Nephron (organoid): ENCODE measurements at regions not wholly inside any gene's neighbourhood (a gene's known extent, or its start where the extent isn't known, plus 50 kb on each side); places are given as distances from the start of the nearest gene placed in this dataset.

Source experiments
- H3K27ac Mint-ChIP-seq, 3 experiments: 2 replicates each; pipeline ENCODE4 v1.8.0; 2020; ENCODE audit warnings: mixed read lengths in 3 of 3, mild to moderate bottlenecking in 2 of 3, moderate library complexity in 1 of 3
- H3K27me3 Mint-ChIP-seq: 2 replicates; pipeline ENCODE4 v1.8.0; 2021; ENCODE audit warnings: low read depth, mild to moderate bottlenecking, moderate library complexity, mixed read lengths
- H3K36me3 Mint-ChIP-seq: 2 replicates; pipeline ENCODE4 v1.8.0; 2020; ENCODE audit warnings: low read depth, mixed read lengths
- H3K4me1 Mint-ChIP-seq: 2 replicates; pipeline ENCODE4 v1.8.0; 2020; ENCODE audit warnings: mixed read lengths
- H3K4me3 Mint-ChIP-seq, 3 experiments: 2 replicates each; pipeline ENCODE4 v1.8.0; 2020; ENCODE audit warnings: mild to moderate bottlenecking in 3 of 3, mixed read lengths in 3 of 3, moderate library complexity in 2 of 3
- H3K9me3 Mint-ChIP-seq: 2 replicates; pipeline ENCODE4 v1.8.0; 2020; ENCODE audit warnings: mixed read lengths
- CTCF ChIP-seq, 3 experiments: fragments of 200-600 bp; sonication (generic); IDR thresholded peaks; one replicate each; pipeline ENCODE4 v1.5.0; 2021; ENCODE audit warnings: antibody characterized with exemption in 3 of 3; ENCODE audit not compliant: unreplicated experiment in 3 of 3

GRCh38 chr4:74625981-74626380 is 168.3 kb downstream of the BTC start:
- H3K4me1 Mint-ChIP-seq, result no peaks in the 10 kb centered on the region
- H3K9me3 Mint-ChIP-seq, result no peaks in the 10 kb centered on the region
- no peak for TF ChIP-seq CTCF (IDR thresholded peaks at IDR 0.05; ENCODE audit: unreplicated experiment in 3 of 3)
- H3K36me3 Mint-ChIP-seq, result no peaks in the 10 kb centered on the region
- H3K4me3 Mint-ChIP-seq, result no peak overlapping the region
- no peak overlapping the region for H3K27ac Mint-ChIP-seq
- no peaks in the 10 kb centered on the region for H3K27me3 Mint-ChIP-seq

- Mint-ChIP-seq H3K4me1 (no peaks in the 10 kb centered on the region), H3K27me3 (no peaks in the 10 kb centered on the region), H3K36me3 (no peaks in the 10 kb centered on the region), H3K27ac (no peak overlapping the region), H3K9me3 (no peaks in the 10 kb centered on the region), H3K4me3 (no peak overlapping the region)
- TF ChIP-seq CTCF (IDR thresholded peaks at IDR 0.05; ENCODE audit: unreplicated experiment in 3 of 3), result no peak
Measured at GRCh38 chr4:74627093-74627492, 167.2 kb downstream of the BTC start.

- no peak for TF ChIP-seq CTCF (IDR thresholded peaks at IDR 0.05; ENCODE audit: unreplicated experiment in 3 of 3)
- Mint-ChIP-seq H3K36me3 (no peaks in the 10 kb centered on the region), H3K27me3 (no peaks in the 10 kb centered on the region), H3K27ac (no peak overlapping the region), H3K4me3 (no peak overlapping the region), H3K4me1 (no peaks in the 10 kb centered on the region), H3K9me3 (no peaks in the 10 kb centered on the region)
Measured at GRCh38 chr4:74627504-74627903, 166.8 kb downstream of the BTC start.

- Mint-ChIP-seq H3K9me3 (no peaks in the 10 kb centered on the region), H3K4me3 (no peak overlapping the region), H3K27ac (no peak overlapping the region), H3K4me1 (no peaks in the 10 kb centered on the region), H3K36me3 (no peaks in the 10 kb centered on the region), H3K27me3 (no peaks in the 10 kb centered on the region)
- TF ChIP-seq CTCF (IDR thresholded peaks at IDR 0.05; ENCODE audit: unreplicated experiment in 3 of 3), result no peak
Measured at GRCh38 chr4:74628852-74629620, 165.3 kb downstream of the BTC start.

GRCh38 chr4:74630551-74630950 is 163.8 kb downstream of the BTC start:
- H3K27me3 Mint-ChIP-seq, result no peaks in the 10 kb centered on the region
- H3K9me3 Mint-ChIP-seq, result no peaks in the 10 kb centered on the region
- no peak overlapping the region for H3K27ac Mint-ChIP-seq
- H3K4me3 Mint-ChIP-seq, result no peak overlapping the region
- TF ChIP-seq CTCF (IDR thresholded peaks at IDR 0.05; ENCODE audit: unreplicated experiment in 3 of 3), result no peak
- H3K4me1 Mint-ChIP-seq, result no peaks in the 10 kb centered on the region
- no peaks in the 10 kb centered on the region for H3K36me3 Mint-ChIP-seq

GRCh38 chr4:74631338-74631737 is 163.0 kb downstream of the BTC start:
- Mint-ChIP-seq H3K36me3 (no peaks in the 10 kb centered on the region), H3K4me3 (no peak overlapping the region), H3K27me3 (no peaks in the 10 kb centered on the region), H3K27ac (no peak overlapping the region), H3K4me1 (no peaks in the 10 kb centered on the region), H3K9me3 (no peaks in the 10 kb centered on the region)
- TF ChIP-seq CTCF (IDR thresholded peaks at IDR 0.05; ENCODE audit: unreplicated experiment in 3 of 3), result no peak
